HG02938 (cell line): ENCODE measurements at regions not wholly inside any gene's neighbourhood (a gene's known extent, or its start where the extent isn't known, plus 50 kb on each side); places are given as distances from the start of the nearest gene placed in this dataset.

Experiments
- ATAC-seq: cut with Tn5 transposase; IDR thresholded peaks from one replicate; pipeline ENCODE4 v1.9.1; 2021; ENCODE audit warnings: mild to moderate bottlenecking, moderate library complexity; ENCODE audit not compliant: unreplicated experiment

DNA sequence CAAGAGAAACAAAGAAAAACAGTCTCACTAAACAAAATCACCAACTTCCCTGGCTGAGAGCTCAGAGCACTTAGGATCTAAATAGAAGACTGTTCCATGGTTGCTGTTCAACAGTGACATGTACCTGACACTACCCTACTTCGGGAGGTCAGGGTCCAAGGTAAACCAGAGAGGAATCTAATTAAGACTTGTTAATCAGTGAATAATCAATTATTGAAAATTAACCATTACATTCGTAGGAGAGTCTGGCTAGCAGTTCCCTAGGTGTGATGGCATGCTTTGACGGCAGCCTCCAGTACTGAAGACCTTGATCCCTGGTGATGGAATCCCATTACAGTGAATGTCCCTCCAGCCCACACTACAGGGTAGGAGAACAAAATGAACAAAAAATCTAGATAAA, 154.0 kb upstream of the AFDN start:
- ATAC-seq: no peak

DNA sequence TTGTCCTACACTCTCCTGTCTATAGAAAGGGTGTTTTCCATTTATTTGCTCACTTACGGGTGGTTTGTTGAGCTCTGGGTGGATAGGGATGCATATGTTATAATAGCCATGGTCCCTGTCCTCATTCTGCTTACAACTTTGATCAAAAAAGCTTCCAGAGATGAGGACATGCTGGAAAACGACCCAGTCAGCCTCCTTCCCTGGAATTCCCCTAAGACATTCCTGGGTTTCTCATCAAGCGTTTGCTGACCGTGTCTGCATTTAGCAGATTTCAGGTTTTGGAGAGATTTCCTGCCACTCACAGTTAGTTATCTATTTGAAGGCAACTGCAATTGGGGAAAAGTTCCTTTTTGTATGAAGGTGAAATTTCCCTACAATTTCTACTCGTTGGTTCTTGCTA, 152.8 kb upstream of the AFDN start:
- ATAC-seq: no peak

- ATAC-seq: no peak
These were observed 152.2 kb upstream of the AFDN start for GRCh38 chr6:167674486-167674885.

DNA sequence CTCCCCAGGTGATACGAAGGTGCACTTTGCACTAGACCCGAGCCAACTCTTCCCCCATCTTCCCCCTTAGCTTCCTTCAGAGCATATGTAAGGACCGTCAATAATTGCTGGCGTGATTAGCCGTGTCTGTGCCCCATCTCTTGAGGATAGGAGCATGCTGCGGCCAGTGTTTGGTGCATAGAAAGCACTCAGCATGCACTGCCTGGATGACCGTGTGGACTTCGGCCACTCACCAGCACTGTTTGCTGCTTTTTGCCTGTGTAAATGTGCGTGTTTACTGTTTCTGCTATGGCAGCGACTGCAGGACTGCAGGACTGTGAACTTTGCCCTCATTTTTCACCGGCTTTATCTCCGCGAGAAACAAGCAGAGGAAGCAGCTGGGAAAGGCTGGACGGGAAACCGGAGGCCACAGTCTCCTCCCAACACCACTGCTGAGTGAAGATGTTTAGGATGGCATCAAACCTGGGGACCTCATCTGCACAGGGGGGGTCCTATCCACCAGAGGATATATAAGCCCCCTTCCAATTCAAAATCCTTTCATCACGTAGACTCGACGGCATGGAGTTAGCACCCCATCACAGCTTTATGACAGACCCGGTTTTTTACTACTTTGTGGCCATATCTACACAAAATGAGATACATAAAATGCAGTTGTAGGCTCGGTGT, 150.6 kb upstream of the AFDN start:
- ATAC-seq: no peak

- ATAC-seq: no peak
These were observed 149.9 kb upstream of the AFDN start for GRCh38 chr6:167676666-167677421.

DNA sequence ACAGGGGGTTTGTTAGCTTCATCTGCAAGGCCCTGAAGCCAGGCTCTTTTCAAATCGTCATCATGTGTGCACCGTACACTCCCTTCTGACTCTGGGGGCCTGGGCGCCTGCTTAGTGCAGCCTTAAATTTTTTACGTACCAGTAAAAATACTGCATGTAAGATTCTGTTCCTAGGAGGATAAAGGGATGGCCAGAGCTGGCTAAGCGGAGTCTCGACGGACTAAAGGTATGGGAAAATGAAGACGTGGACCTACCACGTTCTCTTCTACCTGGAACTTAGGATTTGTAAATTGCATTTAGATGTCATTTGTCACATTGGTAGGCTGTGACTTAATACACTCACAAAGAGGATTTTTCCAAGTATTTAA, 149.3 kb upstream of the AFDN start:
- ATAC-seq: no peak

DNA sequence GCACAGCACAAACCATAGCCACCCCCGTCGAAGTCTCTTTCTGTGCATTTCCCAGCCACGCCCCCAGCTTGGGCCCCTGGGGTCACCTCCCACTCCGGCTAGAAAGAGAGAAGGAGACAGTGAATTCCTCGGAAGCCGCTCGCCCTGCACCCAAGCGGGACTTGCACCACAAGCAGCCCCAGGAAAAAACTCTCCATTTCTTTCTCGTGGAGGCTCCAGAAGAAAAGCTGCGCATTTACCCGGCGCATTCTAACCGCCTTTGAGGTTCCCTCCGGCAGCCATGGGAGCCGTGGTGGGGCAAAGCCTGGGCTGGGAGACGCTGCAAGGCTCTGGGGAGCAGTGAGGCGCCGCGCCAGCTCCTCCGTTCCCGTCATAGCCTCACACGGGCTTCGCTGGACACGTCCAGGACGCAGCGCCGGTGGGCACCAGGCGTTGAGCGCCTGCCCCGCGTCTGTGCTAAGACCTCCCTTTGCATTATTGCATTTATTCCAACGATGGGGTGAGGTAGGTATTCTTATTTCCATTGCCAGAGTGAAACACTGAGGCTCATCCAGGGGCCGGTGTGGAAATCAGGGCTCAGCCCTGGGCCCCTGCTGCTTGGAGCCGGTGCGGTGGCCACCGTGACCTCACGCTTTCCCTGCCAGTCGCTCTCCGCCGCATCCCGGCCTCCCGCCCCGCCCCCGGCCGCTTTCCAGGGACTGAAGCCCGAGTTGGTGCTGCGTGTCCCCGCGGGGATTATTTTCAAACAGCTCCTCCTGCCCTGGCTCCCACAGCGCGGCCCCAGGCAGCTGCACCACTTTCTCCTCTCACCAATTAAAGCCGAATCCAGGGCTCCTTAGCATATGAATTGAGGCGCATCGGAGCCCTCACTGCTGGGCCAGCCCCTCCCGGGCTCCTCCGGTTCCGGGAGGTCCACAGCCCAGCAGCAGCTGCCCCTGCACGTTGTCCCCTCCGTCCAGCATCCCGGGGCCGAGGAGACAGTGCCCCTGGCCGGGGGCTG, 148.3 kb upstream of the AFDN start:
- ATAC-seq: no peak

GRCh38 chr6:167679122-167679736, 147.5 kb upstream of the AFDN start:
- ATAC-seq: no peak

GRCh38 chr6:167679790-167680604, 146.7 kb upstream of the AFDN start:
- no peak for ATAC-seq

DNA sequence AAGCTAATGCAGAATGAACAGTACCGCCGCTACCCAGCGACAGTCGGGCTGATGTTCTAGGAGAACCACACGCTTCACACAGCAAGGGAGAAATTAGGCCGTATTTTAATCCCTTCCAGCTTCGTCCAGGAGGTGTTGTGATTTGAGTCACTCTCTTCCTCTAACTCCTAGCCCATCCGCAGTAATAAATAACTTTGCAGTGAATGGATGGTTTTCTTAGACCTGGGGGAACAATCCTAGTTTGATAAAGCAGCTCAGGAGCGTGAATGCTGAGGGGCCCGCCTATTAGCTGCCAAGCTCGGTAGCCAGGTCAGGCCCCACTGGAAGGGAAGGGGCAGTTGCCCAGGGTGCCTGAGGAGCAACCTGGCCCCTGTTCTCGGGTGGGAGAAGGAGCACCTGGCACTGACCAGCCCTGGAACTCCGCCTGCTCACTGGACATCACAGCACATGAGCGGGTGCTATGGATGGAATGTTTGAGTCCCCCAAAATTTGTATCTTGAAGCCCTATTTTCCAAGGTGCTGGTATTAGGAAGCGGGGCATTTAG, 146.0 kb upstream of the AFDN start:
- no peak for ATAC-seq

- no peak for ATAC-seq
These were observed 144.6 kb upstream of the AFDN start for GRCh38 chr6:167682125-167682524.

DNA sequence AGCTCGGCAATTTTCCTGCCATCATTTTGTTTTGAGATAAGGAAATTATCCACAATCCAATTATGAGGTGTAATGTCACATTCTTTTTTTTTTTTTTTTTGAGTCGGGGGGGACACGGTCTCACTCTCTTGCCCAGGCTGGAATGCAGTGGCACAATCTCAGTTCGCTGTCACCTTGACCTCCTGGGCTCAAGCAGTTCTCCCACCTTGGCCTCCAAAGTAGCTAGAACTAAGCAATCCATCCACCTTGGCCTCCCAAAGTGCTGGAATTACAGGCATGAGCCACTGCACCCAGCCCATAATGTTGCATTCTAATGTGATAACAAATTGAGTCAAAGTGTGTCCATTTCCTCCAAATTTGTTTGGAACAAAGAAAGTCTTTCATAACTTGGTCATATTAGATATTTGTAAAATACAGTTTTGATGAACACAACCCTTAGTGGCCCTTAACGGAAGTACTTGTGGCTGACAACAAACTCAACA, 144.1 kb upstream of the AFDN start:
- ATAC-seq: no peak

- no peak for ATAC-seq
These were observed 143.5 kb upstream of the AFDN start for GRCh38 chr6:167683028-167683862.

DNA sequence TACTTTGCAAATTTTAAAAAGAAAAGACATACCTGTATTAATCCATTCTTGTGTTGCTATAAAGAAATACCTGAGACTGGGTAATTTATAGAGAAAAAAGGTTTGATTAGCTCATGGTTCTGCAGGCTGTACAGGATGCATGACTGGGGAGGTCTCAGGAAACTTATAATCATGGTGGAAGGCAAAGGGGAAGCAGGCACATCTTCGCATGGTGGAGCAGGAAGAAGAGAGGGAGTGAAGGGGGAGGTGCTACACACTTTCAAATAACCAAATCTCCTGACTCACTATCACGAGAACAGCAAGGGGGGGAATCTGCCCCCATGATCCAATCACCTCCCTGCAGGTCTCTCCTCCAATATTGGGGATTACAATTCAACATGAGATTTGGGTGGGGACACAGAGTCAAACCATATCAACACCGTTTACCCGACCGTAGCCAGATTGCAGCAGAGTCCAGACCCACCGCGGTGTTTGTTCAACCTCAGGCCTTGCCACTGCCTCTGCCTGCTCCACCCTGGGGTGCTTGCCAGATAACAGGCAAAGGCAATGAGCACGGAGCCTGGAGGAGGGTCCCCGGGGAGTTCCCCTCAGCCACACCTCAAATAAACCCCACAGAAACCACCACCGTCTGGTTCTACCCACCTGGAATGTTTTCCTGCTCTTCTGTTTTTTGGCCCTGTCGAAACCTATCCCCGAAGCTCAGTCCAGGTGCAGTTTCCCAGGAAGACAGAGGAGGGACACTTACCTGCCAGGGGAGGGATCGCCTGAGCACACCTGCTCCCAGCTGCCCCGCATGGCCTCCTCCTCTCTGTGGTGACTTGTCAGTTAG, 142.2 kb upstream of the AFDN start:
- no peak for ATAC-seq

DNA sequence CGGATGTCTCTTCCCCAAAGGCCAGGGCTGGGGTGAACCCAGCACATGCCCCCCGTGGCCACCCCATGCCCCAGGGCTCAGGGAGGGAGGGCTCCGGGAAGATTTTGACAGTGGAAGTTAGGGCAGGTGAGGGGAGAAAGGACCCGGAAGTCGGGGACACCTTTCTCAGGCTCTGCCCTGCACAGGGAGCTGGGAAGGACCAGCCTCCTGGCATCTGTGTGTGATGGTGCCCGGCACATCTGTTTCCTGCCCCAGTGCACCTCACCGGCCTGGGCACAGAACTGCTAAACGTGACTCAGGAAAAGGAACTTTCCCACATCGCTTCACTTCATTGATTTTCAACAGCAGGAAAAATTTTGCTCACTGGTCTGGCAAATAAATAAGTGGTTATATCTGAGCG, 141.1 kb upstream of the AFDN start:
- ATAC-seq: no peak

DNA sequence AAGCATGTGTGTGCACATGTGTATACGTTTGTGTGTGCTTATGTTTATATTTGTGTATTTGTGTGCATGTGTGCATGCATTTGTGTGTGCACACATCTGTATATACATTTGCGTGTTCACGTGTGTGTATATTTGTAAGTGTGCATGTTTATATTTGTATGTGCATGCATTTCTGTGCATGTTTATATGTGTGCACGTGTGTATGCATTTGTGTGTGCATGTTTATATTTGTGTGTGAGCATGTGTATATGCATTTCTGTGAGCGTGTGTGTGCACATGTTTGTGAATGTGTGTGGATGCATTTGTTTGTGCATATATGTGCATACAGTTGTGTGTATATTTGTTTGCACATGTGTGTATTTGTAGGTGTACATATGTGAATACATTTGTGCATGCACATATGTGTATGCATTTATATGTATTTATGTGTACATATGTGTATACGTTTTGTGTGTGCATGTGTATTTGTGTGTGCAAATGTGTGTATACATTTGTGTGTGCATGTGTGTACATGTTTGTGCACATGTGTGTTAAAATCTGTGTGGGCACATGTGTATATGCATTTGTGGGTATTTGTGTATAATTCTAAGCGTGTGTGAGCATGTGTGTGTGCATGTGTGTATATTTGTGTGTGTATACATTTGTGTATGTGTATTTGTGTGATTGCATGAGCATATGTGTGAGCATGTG, 140.4 kb upstream of the AFDN start:
- no peak for ATAC-seq

GRCh38 chr6:167687116-167687725, 139.5 kb upstream of the AFDN start:
- ATAC-seq: no peak
